ENCODE measurements at regions not wholly inside any gene's neighbourhood (a gene's known extent, or its start where the extent isn't known, plus 50 kb on each side); places are given as distances from the start of the nearest gene placed in this dataset.

- CTCF ChIA-PET, result no interaction called here
- peaks cover 2% of the 10 kb centered on the region for H3K4me1 Mint-ChIP-seq (ENCODE audit: low read depth)
- no peak overlapping the region for H3K27ac Mint-ChIP-seq
- no peak for TF ChIP-seq CTCF (IDR thresholded peaks at IDR 0.05)
- no peaks in the 10 kb centered on the region for H3K27me3 Mint-ChIP-seq
- H3K9me3 Mint-ChIP-seq, result peaks cover 20% of the 10 kb centered on the region
- H3K36me3 Mint-ChIP-seq (ENCODE audit: low read depth), result peaks cover 2% of the 10 kb centered on the region
- POLR2A ChIA-PET, result interaction anchor here (0.9 to 2.1 kb wide), 2 partner anchors 15 to 152 kb away, joined by 3 to 5 read pairs; partner anchors contain the start of gene ID2
- no peak overlapping the region for H3K4me3 Mint-ChIP-seq
- intact Hi-C loops (cut with micrococcal nuclease), result no loop called here
- no peak for ATAC-seq
- DNase-seq, result no peak
Observed at GRCh38 chr2:8529706-8530277, 152.1 kb upstream of the ID2 start.

DNA sequence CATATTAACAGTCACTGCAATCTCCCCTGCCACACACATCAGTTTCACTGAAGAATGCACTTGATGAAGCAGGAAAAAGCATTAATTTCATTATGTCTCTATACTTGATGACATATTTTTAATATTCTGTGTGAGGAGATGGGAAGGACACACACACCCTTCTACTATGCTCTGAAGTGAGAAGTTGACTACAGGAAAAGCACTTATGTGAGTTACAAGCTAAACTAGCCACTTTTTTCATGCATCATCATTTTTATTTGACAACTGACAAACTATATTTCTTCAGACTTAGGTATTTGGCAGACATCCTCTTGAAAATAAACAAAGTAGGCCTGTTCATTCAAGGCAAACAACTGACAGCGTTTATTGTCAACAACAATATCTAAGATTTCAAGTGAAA lies 150.4 kb upstream of the ID2 start:
- POLR2A ChIA-PET, result interaction anchor here (0.9 to 2.4 kb wide), 2 partner anchors 9 to 12 kb away, joined by 4 to 14 read pairs; no protein-coding TSS in a partner anchor
- ATAC-seq, result no peak

GRCh38 chr2:8532438-8532837 lies 149.4 kb upstream of the ID2 start:
- DNase-seq, result no peak
- H3K27me3 Mint-ChIP-seq, result no peaks in the 10 kb centered on the region
- ATAC-seq, result no peak
- no peak overlapping the region for H3K27ac Mint-ChIP-seq
- H3K4me3 Mint-ChIP-seq, result no peak overlapping the region
- no peak for TF ChIP-seq CTCF (IDR thresholded peaks at IDR 0.05)
- H3K9me3 Mint-ChIP-seq, result peaks cover 20% of the 10 kb centered on the region
- ChIA-PET CTCF (interaction anchor here (0.6 to 1.2 kb wide), 2 partner anchors 11 to 73 kb away, joined by 3 read pairs; no protein-coding TSS in a partner anchor), POLR2A (interaction anchor here (0.9 to 2.4 kb wide), 2 partner anchors 10 to 11 kb away, joined by 4 to 14 read pairs; no protein-coding TSS in a partner anchor)
- peaks cover 2% of the 10 kb centered on the region for H3K36me3 Mint-ChIP-seq (ENCODE audit: low read depth)
- H3K4me1 Mint-ChIP-seq (ENCODE audit: low read depth), result peaks cover 17% of the 10 kb centered on the region
- intact Hi-C loops (cut with micrococcal nuclease), result no loop called here

More for the DNA sequence above, 150.4 kb upstream of the ID2 start:
- intact Hi-C loops (cut with micrococcal nuclease), result no loop called here
- H3K27me3 Mint-ChIP-seq, result no peaks in the 10 kb centered on the region
- H3K9me3 Mint-ChIP-seq, result peaks cover 20% of the 10 kb centered on the region
- no peak for DNase-seq
- H3K36me3 Mint-ChIP-seq (ENCODE audit: low read depth), result peaks cover 2% of the 10 kb centered on the region
- H3K27ac Mint-ChIP-seq, result no peak overlapping the region
- TF ChIP-seq CTCF (IDR thresholded peaks at IDR 0.05), result no peak
- no peak overlapping the region for H3K4me3 Mint-ChIP-seq
- CTCF ChIA-PET, result interaction anchor here (1.2 kb wide), 1 partner anchor 12 kb away, joined by 3 read pairs; no protein-coding TSS in a partner anchor
- H3K4me1 Mint-ChIP-seq (ENCODE audit: low read depth), result peaks cover 11% of the 10 kb centered on the region

DNA sequence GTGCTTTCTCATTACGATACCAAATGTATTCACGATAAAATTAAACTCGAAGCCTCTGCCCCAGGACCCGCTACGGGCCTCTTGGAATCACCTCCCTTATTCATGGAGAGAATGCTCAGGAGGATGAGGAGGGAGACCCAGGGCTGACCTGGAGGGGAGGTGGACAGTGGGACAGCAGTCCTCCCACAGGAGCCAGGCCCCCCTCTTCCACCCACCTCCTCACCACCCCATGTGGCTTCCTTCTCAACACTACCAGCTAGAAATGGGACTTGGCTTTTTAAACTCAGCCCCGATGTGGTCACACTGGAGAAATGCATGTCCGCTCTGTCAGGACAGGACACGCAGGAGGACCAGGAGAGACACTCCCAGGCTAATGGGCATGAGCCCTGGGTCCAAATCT lies 147.9 kb upstream of the ID2 start:
- Mint-ChIP-seq H3K36me3 (ENCODE audit: low read depth) (peaks cover 2% of the 10 kb centered on the region), H3K9me3 (peaks cover 20% of the 10 kb centered on the region), H3K4me3 (no peak overlapping the region), H3K27me3 (no peaks in the 10 kb centered on the region), H3K27ac (no peak overlapping the region), H3K4me1 (ENCODE audit: low read depth) (peaks cover 21% of the 10 kb centered on the region)
- DNase-seq, result no peak
- no peak for TF ChIP-seq CTCF (IDR thresholded peaks at IDR 0.05)
- POLR2A ChIA-PET, result interaction anchor here (2.0 to 2.4 kb wide), 2 partner anchors 9 to 148 kb away, joined by 7 to 14 read pairs; partner anchors contain the start of gene ID2
- ATAC-seq, result no peak
- intact Hi-C loops (cut with micrococcal nuclease), result no loop called here
- CTCF ChIA-PET, result interaction anchor here (1.2 kb wide), 1 partner anchor 15 kb away, joined by 3 read pairs; no protein-coding TSS in a partner anchor

DNA sequence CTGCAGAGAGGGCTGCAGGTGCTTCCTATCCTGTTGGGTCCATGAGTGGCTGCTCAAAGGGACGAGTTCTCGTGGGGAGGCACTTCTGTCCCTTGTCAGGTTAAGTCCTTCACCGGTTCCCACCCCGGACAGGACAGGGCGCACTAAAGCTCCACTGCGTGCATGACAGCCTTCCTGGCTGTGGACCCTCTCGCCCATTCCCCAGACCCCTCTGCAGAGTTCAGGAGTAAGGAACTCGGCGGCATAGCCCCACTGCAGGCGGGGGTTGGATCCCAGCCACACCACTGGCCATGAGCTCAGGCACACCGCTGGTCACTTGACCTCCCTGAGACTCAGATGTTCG lies 147.5 kb upstream of the ID2 start:
- no peak for TF ChIP-seq CTCF (IDR thresholded peaks at IDR 0.05)
- no peak for DNase-seq

More for the DNA sequence above, 147.5 kb upstream of the ID2 start:
- no peak for ATAC-seq
- ChIA-PET CTCF (interaction anchor here (1.2 kb wide), 1 partner anchor 16 kb away, joined by 3 read pairs; no protein-coding TSS in a partner anchor), POLR2A (interaction anchor here (1.0 to 2.0 kb wide), 2 partner anchors 13 to 148 kb away, joined by 3 to 7 read pairs; partner anchors contain the start of gene ID2)
- peaks cover 20% of the 10 kb centered on the region for H3K9me3 Mint-ChIP-seq
- H3K4me1 Mint-ChIP-seq (ENCODE audit: low read depth), result peaks cover 23% of the 10 kb centered on the region
- no peaks in the 10 kb centered on the region for H3K27me3 Mint-ChIP-seq
- no peak overlapping the region for H3K27ac Mint-ChIP-seq
- H3K36me3 Mint-ChIP-seq (ENCODE audit: low read depth), result peaks cover 2% of the 10 kb centered on the region
- intact Hi-C loops (cut with micrococcal nuclease), result no loop called here
- no peak overlapping the region for H3K4me3 Mint-ChIP-seq
